NCI-H748 (cell line): ENCODE measurements at regions not wholly inside any gene's neighbourhood (a gene's known extent, or its start where the extent isn't known, plus 50 kb on each side); places are given as distances from the start of the nearest gene placed in this dataset.
"Not testable (repeated sequence)": the region's sequence is repeated elsewhere in the genome, so short reads cannot be mapped to it uniquely, and the experiment has no call there.

Experiments
- DNase-seq: peaks from one replicate; lab custom pipeline; 2025; ENCODE audit not compliant: unreplicated experiment; lab: John Stamatoyannopoulos, UW

GRCh38 chr15:29517829-29518228 is 248.2 kb upstream of the NSMCE3 start:
- DNase-seq: no peak

DNA sequence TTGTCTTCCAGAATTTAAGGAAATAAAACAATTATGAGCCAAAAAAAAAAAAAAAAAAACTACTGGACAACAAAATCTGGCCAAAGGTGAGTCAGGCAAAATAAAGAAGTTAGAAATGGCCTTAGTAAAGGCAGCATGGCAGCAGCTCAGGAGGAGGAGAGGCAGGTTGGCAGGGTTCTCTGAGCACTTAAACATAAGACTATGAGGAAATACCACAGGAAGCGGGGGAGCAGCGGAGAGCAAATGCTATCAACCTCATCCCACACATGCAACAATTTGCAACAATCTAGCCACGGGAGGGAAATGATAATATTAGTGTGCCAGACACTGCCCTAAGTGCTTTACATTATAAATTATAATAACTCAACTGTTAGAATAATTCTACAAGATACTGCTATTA is 247.3 kb upstream of the NSMCE3 start:
- DNase-seq: no peak

- no peak for DNase-seq
Observed at GRCh38 chr15:29514926-29515325, 245.3 kb upstream of the NSMCE3 start.

- DNase-seq: no peak
Observed at GRCh38 chr15:29511663-29512062, 242.0 kb upstream of the NSMCE3 start.

GRCh38 chr15:29505535-29505934 is 235.9 kb upstream of the NSMCE3 start:
- DNase-seq: not testable (repeated sequence)

DNA sequence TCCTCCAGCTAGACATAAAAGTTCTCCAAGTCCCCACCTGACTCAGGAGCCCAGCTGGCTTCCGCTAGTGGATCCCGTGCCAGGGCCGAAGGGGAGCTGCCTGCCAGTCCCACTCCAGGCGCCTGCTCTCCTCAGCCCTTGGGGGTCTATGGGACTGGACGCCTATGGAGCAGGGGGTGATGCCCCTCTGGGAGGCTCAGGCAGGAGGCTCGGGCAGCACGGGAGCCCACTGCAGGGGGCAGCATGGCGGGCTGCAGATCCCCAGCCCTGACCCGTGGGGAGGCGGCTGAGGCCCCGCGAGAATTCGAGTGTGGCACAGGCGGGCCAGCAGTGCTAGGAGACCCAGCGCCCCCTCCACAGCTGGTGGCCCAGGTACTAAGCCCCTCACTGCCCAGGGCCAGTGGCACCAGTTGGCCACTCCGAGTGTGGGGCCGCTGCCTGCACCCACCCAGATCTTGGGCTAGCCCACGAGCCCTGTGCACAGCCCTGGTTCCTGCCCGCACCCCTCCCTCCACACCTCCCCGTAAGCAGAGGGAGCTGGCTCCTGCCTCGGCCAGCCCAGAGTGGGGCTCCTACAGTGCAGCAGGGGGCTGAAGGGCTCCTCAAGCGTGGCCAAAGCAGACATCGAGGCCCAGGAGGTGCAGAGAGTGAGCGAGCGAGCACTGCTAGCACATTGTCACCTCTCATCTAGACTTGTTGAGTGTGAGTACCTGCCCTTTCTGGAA is 221.3 kb upstream of the NSMCE3 start:
- no peak for DNase-seq

DNA sequence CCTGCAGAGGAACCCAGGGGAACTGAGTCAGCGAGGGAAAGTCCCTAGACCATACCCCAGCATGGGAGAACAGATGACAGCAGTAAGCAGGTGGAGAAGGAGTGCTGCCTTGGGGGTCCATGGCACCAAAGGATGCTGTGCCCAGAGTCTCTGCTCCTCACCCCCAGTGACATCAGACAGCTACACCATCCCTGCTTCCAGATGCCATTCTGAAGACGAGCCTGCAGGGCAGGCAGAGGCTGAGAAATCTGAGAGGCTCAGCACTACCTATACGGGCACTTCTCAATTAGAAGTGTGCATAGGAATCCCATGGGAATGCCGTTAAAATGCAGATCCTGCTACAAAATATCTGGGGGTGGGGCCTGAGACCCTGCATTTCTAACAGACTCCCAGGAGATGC is 211.3 kb upstream of the NSMCE3 start:
- DNase-seq: no peak

DNA sequence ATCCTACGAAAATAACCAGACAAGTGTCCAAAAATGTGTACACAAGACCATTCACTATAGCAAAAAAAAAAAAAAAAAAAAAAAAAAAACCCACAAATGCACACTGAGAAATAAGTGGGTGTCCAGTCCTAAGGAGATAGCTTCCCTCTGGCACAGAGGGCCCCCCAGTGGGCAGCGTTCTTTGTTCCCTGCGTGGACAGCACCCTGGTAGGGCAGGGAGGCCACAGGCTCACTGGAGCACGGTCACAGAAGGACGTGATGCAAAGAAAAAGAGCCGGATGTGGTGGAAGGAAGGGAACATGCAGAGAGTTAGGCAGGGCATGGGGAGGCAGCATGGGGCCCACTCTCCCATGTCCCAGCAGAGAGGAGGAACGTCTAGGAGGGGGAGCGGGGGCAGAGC is 210.7 kb upstream of the NSMCE3 start:
- no peak for DNase-seq

DNA sequence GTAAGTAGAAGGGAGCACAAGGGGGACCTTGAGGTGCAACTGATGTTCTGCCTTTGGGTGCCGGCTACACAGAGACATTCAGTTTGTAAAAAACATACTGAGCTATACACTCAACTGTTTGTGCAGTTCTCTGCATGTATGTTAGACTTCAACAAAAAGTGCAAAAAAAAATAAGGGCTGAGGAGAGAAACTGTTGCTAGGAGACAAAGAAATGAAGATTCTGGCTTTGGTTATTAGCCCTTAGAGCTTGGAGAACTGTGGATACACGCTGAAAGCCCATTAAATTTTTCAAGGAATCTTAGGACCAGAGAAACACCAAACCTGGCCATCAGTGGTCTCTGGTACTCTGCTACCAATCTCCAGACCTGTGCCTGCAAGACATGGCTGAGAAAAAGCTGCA is 207.6 kb upstream of the NSMCE3 start:
- DNase-seq: no peak

DNA sequence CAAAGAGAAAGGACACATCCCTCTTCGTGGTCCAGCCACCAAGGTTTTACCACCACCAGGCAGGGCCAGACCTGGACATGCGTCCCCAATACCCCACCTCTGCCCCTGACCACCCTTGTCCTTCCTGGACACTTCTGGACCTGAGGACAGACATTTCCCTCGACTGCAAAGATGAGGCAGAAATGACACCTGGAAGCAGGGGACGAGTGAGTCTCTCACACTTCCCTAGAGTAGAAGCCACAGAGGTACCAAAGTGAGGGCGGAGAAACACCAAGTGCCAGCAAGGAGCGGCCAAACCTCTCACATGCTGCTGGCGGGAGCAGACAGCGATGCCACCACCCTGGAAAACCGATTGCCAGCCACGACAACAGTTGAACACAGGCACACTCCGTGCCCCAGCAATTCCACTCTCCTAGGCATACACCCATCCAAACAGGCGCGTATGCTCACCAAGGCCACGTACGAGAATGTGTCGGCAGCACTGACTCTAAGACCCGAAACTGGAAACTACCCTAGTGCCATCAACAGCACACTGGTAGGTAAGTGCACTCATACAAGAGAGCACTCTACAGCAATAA is 207.0 kb upstream of the NSMCE3 start:
- no peak for DNase-seq

- no peak for DNase-seq
Observed at GRCh38 chr15:29475096-29475495, 205.5 kb upstream of the NSMCE3 start.

DNA sequence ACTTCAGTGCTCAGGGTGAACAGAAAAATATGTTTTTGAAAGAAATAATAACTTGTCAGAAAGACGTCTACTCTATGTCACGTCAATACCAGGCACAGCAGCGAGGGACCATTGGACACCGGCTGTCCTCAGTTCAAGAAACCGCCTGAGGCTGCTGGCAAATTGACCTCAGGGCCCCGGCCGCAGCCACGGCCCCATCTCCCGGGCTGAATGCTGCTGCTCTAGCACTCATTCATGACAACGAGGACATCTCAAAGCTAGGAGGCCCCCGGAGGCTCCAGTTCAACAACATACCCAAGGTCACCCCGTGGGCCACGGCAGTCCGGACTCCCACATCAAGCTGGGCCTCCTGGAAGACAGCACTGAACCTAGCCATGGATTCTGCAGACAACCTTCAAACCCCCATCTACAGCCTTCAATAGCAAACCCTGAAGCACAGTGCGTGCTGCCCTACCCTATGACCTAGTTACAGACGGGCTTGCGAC is 204.0 kb upstream of the NSMCE3 start:
- no peak for DNase-seq

DNA sequence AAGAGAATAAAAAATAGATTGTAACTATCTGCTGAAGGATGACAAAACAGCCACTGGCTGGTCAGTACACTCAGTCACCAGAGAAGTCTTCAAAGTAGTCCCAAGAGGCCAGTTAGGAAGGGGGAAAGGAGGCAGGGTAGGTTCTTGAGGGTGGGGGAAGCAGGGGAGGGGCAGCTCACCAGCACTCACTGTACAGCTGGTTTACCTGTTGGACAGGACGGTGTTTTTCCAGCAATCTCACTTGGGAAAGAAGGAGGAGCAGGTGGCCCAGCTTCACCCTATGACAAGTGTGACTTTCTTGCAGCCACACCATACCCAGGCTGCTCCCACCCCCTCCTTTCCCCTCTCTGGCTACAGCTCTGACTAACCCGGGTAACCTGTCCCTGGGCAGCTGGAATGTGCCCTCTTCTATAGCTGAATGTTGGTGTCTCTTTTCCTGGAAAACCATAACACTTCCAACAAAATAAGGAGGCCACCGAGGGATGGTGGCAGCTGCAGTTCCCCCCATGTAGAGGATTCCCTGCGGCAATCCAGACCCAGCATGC is 203.4 kb upstream of the NSMCE3 start:
- DNase-seq: no peak

GRCh38 chr15:29471757-29472156 is 202.1 kb upstream of the NSMCE3 start:
- DNase-seq: no peak

- DNase-seq: no peak
Observed at GRCh38 chr15:29471306-29471705, 201.7 kb upstream of the NSMCE3 start.

GRCh38 chr15:29470794-29471193 is 201.2 kb upstream of the NSMCE3 start:
- peak; percentile 12 for DNase-seq

DNA sequence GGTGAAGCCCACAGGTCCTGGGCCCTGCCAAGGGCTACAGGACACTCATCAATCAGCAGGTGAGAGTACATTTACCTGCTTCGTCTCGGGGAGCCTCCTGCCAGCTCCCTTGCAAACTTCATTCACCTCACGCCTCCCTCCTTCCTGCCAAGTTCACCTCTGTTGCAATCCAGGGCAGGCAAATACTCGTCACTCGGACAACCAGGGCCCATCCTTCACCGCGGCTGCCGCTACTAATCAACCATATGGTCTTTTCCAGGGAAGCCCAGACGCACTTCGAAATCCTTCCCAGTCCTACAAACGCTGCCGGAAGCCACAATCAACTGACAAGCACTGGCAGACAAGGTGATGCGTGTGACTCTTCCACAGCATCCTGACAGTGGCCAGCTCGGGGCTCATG is 200.7 kb upstream of the NSMCE3 start:
- no peak for DNase-seq

- no peak for DNase-seq
Observed at GRCh38 chr15:29468899-29469298, 199.3 kb upstream of the NSMCE3 start.

DNA sequence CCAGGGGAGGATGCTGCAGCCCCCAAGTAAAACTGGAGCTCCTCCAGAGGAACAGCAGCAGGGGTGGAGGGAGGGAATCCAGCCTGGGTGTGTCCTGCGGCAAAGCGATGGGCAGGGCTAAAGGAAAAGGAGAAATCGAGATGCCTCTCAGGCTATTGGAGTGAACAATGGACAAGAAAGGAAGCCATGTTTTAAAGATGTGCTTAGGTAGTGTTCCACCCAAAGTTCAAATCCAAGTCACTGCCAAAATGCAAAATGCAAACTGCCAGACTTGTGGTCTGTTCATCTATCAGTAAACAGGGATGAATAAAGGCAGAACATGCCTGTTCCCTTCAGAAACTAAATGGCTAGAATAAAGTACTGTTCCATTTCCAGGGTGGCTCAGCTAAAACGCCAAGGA is 197.5 kb upstream of the NSMCE3 start:
- no peak for DNase-seq

GRCh38 chr15:29466292-29466691 is 196.7 kb upstream of the NSMCE3 start:
- no peak for DNase-seq

- DNase-seq: no peak
Observed at GRCh38 chr15:29465816-29466215, 196.2 kb upstream of the NSMCE3 start.

DNA sequence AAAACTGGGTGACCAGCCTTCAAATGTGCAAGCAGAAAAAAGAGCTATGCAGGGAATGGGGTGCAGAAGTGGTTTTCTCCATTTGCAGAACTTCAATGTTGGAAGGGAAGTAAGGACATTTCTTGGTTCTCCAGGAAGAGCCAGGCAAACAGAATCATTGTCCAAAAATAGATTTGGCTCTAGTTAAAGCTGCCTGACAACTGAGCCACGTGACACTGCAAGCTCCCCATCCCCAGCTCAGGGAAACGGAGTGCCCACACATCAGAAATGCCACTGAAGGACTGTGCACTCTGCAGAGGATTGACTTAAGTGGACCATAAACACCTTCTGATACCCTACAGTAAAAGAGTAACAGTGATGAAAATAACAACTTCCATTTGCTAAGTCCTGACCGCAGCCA is 195.6 kb upstream of the NSMCE3 start:
- DNase-seq: no peak

GRCh38 chr15:29461877-29462276 is 192.3 kb upstream of the NSMCE3 start:
- no peak for DNase-seq
